Esophagus muscularis mucosa (tissue), 4 donors: ENCODE measurements at regions not wholly inside any gene's neighbourhood (a gene's known extent, or its start where the extent isn't known, plus 50 kb on each side); places are given as distances from the start of the nearest gene placed in this dataset.

ENCODE experiments used
- CTCF ChIP-seq, 3 experiments: fragments of 200-600 bp in 2 of 3; fragments of 450-650 bp in 1 of 3; sonication (generic) in 2 of 3; IDR thresholded peaks; one replicate each; pipeline ENCODE4 v1.5.1; 2017 to 2019; ENCODE audit warnings: antibody characterized with exemption in 3 of 3, mild to moderate bottlenecking in 2 of 3, moderate library complexity in 1 of 3
- EP300 ChIP-seq: sonication (generic); formaldehyde crosslinking; IDR thresholded peaks from one replicate; pipeline ENCODE4 v1.6.1; 2017; ENCODE audit warnings: antibody characterized with exemption
- POLR2A ChIP-seq: fragments of 450-650 bp; IDR thresholded peaks from one replicate; pipeline ENCODE4 v1.6.1; 2017; ENCODE audit warnings: antibody characterized with exemption, moderate library complexity, mild to moderate bottlenecking, low read depth

GRCh38 chr7:16055263-16055976 lies 365.9 kb downstream of the CRPPA start:
- no peak for TF ChIP-seq CTCF (IDR thresholded peaks at IDR 0.05)
- no peak for TF ChIP-seq EP300
- TF ChIP-seq POLR2A: no peak
